Stomach (tissue), 4 donors: ENCODE measurements at regions not wholly inside any gene's neighbourhood (a gene's known extent, or its start where the extent isn't known, plus 50 kb on each side); places are given as distances from the start of the nearest gene placed in this dataset.

Source experiments
- CTCF ChIP-seq, 7 experiments: fragments of 450-650 bp in 4 of 7; fragments of 200-600 bp in 3 of 7; sonication (generic) in 3 of 7; IDR thresholded peaks; one replicate each; pipeline ENCODE4 v1.5.1; 2016 to 2019; ENCODE audit warnings: antibody characterized with exemption in 7 of 7, control low read depth in 2 of 7, mild to moderate bottlenecking in 1 of 7
- POLR2A ChIP-seq, 4 donors: fragments of 450-650 bp; IDR thresholded peaks; one replicate each; pipeline ENCODE4 v1.6.1; 2016; ENCODE audit warnings: antibody characterized with exemption in 4 of 4, control low read depth in 2 of 4, mild to moderate bottlenecking in 1 of 4, moderate library complexity in 1 of 4

GRCh38 chr3:89808680-89809197, 701.3 kb downstream of the EPHA3 start:
- TF ChIP-seq CTCF (IDR thresholded peaks at IDR 0.05): no peak
- no peak for TF ChIP-seq POLR2A (IDR thresholded peaks at IDR 0.05)
